DOHH2 (cell line): ENCODE measurements at regions not wholly inside any gene's neighbourhood (a gene's known extent, or its start where the extent isn't known, plus 50 kb on each side); places are given as distances from the start of the nearest gene placed in this dataset.

ENCODE experiments used
- CTCF ChIP-seq: fragments of 200-600 bp; sonication (generic); IDR thresholded peaks from one replicate; pipeline ENCODE4 v1.5.1; 2014; ENCODE audit warnings: antibody characterized with exemption, mild to moderate bottlenecking, low read depth, low read length; ENCODE audit not compliant: poor library complexity, severe bottlenecking
- EZH2phosphoT487 ChIP-seq: fragments of 200-600 bp; sonication (generic); IDR thresholded peaks from 2 replicates; pipeline ENCODE4 v1.6.1; 2017; ENCODE audit warnings: borderline replicate concordance, mild to moderate bottlenecking, antibody characterized with exemption, low read length, moderate library complexity, mixed read lengths

DNA sequence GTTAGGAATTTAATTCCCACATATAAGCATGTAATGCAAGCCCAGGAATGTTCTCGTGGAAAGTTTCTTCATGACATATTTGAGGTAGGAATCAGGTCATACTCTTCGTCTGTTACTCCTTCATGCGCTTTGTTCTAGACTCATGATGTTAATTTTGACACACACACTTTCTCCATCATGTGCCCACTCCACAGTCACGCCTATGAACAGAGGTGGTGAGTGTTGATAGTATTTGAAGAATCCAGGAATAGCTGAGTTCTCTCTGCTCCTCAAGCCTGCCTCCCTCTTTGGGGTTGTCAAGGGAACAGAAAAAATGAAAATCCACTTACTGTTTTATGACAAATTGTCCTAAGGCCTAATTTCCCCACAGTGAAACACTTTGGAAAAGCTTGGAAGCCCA lies 117.3 kb upstream of the SERPINE2 start:
- TF ChIP-seq CTCF (no peak), EZH2phosphoT487 (no peak)
